Subcutaneous abdominal adipose tissue (tissue), 5 donors: ENCODE measurements at regions not wholly inside any gene's neighbourhood (a gene's known extent, or its start where the extent isn't known, plus 50 kb on each side); places are given as distances from the start of the nearest gene placed in this dataset.
"Not testable (repeated sequence)": the region's sequence is repeated elsewhere in the genome, so short reads cannot be mapped to it uniquely, and the experiment has no call there.

ENCODE experiments used
- H3K27ac ChIP-seq: one replicate; pipeline ENCODE4 v1.7.0; 2013; ENCODE audit warnings: low read depth, mild to moderate bottlenecking, inconsistent platforms, low read length, moderate library complexity
- H3K27me3 ChIP-seq, 5 donors: one replicate each; pipeline ENCODE4 v1.7.0; 2013; ENCODE audit warnings: low read length in 5 of 5, inconsistent platforms in 1 of 5; ENCODE audit not compliant: control insufficient read depth in 5 of 5, insufficient read depth in 4 of 5
- H3K36me3 ChIP-seq, 5 donors: one replicate each; pipeline ENCODE4 v1.7.0; 2013; ENCODE audit warnings: low read length in 5 of 5; ENCODE audit not compliant: control insufficient read depth in 5 of 5, insufficient read depth in 5 of 5
- H3K4me1 ChIP-seq, 5 donors: one replicate each; pipeline ENCODE4 v1.7.0; 2013; ENCODE audit warnings: low read length in 5 of 5, mild to moderate bottlenecking in 3 of 5, moderate library complexity in 1 of 5; ENCODE audit not compliant: control insufficient read depth in 5 of 5, insufficient read depth in 5 of 5
- H3K4me3 ChIP-seq, 5 donors: one replicate each; pipeline ENCODE4 v1.7.0; 2013; ENCODE audit warnings: low read length in 5 of 5, low read depth in 1 of 5
- H3K9ac ChIP-seq, 5 donors: one replicate each; pipeline ENCODE4 v1.7.0; 2013; ENCODE audit warnings: low read length in 5 of 5, mild to moderate bottlenecking in 4 of 5, moderate library complexity in 3 of 5
- H3K9me3 ChIP-seq, 5 donors: one replicate each; pipeline ENCODE4 v1.7.0; 2013; ENCODE audit warnings: low read length in 5 of 5; ENCODE audit not compliant: control insufficient read depth in 5 of 5
- donor health status: healthy.
- donor health status: healthy.
- donor health status: healthy.
- donor health status: healthy.
- donor health status: healthy.

- Histone ChIP-seq H3K4me3 (no peak overlapping the region), H3K36me3 (no peaks in the 10 kb centered on the region), H3K4me1 (peaks cover 0 to 8% (median 0%) of the 10 kb centered on the region in 5 donors), H3K9ac (no peak overlapping the region), H3K27ac (no peak overlapping the region), H3K27me3 (no peaks in the 10 kb centered on the region), H3K9me3 (no peaks in the 10 kb centered on the region)
Measured at GRCh38 chr3:101143012-101143411, 149.8 kb upstream of the ABI3BP start.

DNA sequence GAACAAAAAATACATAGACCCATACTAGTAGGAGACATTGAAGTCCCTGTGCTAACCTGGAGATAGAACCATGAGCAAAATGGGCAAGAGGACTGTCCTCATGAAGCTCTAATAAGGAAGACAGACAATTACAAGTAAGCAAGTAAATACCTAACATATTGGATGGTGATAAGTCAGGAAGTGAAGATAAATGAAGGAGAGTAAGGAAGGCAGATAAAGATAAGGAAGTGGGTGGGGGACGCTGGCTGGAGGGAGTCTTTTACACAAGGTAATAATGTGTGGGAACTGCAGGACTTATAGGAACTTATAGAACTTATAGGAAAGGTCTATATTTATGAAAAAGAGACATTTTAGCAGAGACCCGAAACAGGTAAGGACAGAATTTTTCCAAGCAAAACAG lies 148.9 kb upstream of the ABI3BP start:
- Histone ChIP-seq H3K27ac (no peak overlapping the region), H3K36me3 (no peaks in the 10 kb centered on the region), H3K4me1 (peaks cover 0 to 8% (median 0%) of the 10 kb centered on the region in 5 donors), H3K9ac (no peak overlapping the region), H3K4me3 (no peak overlapping the region), H3K27me3 (no peaks in the 10 kb centered on the region), H3K9me3 (no peaks in the 10 kb centered on the region)

DNA sequence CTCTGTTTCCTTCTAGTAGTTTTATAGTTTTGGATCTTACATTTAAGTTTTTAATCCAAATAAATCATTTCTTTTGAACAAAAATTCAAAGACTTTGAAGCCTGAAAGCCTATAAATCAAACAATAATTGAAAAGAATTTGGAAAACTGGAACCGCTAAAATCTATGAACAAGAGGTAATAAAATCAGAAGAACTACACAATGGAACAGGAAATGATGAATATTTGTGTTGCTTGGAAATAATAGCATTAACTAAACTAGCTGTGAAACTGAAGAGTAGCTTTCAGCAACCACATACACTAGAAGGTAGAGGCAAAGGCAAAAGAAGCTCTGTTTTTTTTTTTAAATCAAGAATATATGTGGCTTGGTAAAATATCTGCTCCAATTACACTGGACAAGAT lies 147.9 kb upstream of the ABI3BP start:
- no peak overlapping the region for H3K4me3 ChIP-seq
- no peaks in the 10 kb centered on the region for H3K27me3 ChIP-seq
- no peak overlapping the region for H3K9ac ChIP-seq
- no peaks in the 10 kb centered on the region for H3K9me3 ChIP-seq
- no peaks in the 10 kb centered on the region for H3K36me3 ChIP-seq
- H3K4me1 ChIP-seq = peaks cover 0 to 8% (median 0%) of the 10 kb centered on the region in 5 donors
- H3K27ac ChIP-seq = no peak overlapping the region

DNA sequence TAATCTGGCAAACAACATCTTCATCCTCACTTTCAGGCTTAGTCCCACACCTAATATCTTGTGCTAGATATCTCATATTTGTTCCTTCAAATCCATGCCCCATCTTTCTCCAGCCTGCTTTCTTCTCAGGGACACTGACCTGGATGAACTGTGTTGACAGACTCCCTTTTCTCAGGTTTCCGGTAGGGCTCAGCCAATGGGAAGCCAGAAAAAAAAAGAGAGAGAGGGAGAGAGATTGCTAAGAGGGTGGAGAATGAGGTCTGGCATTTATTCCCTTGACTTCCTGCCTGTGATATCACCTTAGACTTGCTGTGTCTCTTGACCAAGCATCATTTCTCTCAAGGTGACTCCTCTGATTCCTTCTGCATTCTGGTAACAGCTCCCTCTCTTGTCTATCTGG lies 145.6 kb upstream of the ABI3BP start:
- Histone ChIP-seq H3K4me3 (no peak overlapping the region), H3K9ac (no peak overlapping the region), H3K27me3 (no peaks in the 10 kb centered on the region), H3K9me3 (no peaks in the 10 kb centered on the region), H3K27ac (no peak overlapping the region), H3K36me3 (no peaks in the 10 kb centered on the region), H3K4me1 (peaks cover 0 to 8% (median 0%) of the 10 kb centered on the region in 5 donors)

DNA sequence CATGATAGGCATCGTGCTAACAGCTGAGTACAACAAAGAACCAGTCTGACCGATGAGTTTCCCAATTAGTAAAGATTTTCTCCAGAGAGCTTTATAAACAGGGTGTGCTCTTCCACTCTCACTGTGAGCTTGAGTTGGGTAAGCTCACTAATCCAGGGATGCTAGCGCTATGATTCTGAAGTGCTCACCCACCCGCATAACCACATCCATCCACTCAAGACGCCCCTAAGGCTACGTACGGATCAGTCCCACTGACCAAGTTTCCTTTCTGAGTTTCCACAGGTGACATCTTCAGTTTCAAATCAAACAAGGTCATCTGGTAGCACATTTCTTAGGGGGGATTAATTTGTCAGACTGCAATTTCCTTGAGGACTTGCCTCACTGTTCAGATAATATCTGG lies 141.1 kb upstream of the ABI3BP start:
- no peaks in the 10 kb centered on the region for H3K36me3 ChIP-seq
- no peak overlapping the region for H3K9ac ChIP-seq
- no peak overlapping the region for H3K4me3 ChIP-seq
- no peaks in the 10 kb centered on the region for H3K27me3 ChIP-seq
- no peak overlapping the region for H3K27ac ChIP-seq
- peaks cover 0 to 2% (median 0%) of the 10 kb centered on the region in 5 donors for H3K9me3 ChIP-seq
- H3K4me1 ChIP-seq = no peaks in the 10 kb centered on the region

DNA sequence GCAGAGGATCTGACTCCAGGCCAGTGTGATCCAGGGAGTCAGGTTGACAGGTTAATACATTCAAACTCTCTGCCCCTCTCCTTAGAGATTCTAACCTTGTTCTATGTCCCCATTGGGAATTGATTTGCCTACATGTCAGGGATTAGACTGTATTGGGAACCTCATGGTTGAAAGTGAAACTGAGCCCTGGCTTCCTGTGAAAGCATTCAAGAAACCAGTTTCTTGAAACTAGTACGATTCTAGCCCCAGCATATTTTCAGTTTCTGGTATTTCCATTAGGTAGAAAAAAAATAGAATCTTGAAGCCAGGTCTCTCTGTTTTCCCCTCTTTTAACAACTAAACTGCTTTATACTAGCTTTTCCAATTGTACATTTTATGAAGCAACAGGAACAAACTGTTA lies 140.4 kb upstream of the ABI3BP start:
- H3K4me1 ChIP-seq = no peaks in the 10 kb centered on the region
- peaks cover 0 to 2% (median 0%) of the 10 kb centered on the region in 5 donors for H3K9me3 ChIP-seq
- no peaks in the 10 kb centered on the region for H3K27me3 ChIP-seq
- no peak overlapping the region for H3K9ac ChIP-seq
- no peaks in the 10 kb centered on the region for H3K36me3 ChIP-seq
- no peak overlapping the region for H3K4me3 ChIP-seq
- H3K27ac ChIP-seq = no peak overlapping the region

DNA sequence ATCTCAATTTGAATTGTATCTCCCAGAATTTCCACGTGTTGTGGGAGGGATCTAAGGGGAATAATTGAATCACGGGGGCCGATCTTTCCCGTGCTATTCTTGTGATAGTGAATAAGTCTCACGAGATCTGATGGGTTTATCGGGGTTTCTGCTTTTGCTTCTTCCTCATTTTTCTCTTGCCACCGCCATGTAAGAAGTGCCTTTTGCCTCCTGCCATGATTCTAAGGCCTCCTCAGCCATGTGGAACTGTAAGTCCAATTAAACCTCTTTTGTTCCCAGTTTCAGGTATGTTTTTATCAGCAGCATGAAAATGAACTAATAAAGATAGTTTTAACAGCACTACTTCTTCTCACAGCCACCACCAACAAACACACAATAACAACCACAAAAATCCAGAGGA lies 140.0 kb upstream of the ABI3BP start:
- H3K4me3 ChIP-seq, H3K4me1 ChIP-seq, H3K27me3 ChIP-seq, H3K9me3 ChIP-seq, H3K9ac ChIP-seq, H3K27ac ChIP-seq, H3K36me3 ChIP-seq: not testable (repeated sequence)

DNA sequence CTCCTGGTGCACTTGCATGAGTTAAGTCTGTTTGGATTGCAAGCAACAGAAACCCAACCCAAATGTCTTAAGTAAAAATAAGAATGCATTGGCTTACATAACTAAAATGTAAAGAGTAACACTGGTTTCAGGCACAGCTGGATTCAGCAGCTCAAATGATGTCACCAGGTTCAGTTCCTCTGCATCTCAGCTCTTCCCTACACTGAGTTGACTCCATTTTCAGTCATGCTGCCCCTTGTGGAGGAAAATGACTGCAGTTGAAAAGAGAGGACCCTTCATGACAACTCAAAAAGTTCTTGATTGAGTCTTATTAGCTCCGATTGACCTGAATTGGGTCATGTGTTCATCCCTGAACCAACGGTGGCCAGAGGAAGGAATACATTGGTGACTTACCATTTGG lies 138.5 kb upstream of the ABI3BP start:
- H3K36me3 ChIP-seq = no peaks in the 10 kb centered on the region
- H3K27me3 ChIP-seq = no peaks in the 10 kb centered on the region
- no peak overlapping the region for H3K9ac ChIP-seq
- H3K4me3 ChIP-seq = no peak overlapping the region
- peaks cover 0 to 2% (median 0%) of the 10 kb centered on the region in 5 donors for H3K9me3 ChIP-seq
- no peaks in the 10 kb centered on the region for H3K4me1 ChIP-seq
- no peak overlapping the region for H3K27ac ChIP-seq

DNA sequence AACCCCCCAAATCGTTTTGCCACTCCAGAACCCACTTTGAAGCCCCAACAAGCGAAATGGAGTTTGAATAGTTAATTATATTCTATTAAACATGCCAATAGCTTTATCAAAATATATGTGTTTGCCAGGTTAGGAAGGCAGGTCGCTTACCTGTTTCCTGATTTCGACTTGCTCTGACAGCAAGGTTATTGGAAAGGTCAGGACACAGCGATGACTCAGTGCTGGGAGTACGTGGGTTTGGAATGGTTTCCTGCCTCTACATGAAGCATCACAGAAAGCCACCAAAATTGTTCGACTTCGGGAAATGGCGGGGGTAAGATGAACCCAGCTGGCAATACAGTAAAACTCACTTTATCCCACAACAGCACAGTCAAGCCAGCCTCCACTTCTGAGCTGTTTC lies 135.6 kb upstream of the ABI3BP start:
- Histone ChIP-seq H3K9ac (no peak overlapping the region), H3K36me3 (no peaks in the 10 kb centered on the region), H3K4me3 (no peak overlapping the region), H3K27me3 (no peaks in the 10 kb centered on the region), H3K4me1 (no peaks in the 10 kb centered on the region), H3K27ac (no peak overlapping the region), H3K9me3 (peaks cover 0 to 2% (median 0%) of the 10 kb centered on the region in 5 donors)

DNA sequence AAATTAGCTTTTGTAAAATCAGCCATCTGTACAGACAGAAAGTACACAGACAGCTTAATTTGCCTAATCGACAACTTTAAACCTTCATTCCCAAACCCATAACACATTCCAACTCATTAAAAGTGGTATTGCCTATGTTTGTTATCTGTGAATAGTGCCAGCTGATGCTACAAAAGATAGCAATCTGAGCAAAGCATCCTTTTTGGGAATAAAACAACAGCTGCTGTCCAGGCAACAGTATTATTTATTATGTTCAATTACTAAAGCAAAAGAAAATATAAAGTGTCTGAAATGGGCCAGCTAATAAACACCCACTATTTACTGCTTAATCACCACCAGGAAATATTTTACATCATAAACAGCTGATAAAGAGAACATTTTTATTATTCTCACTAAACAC lies 134.8 kb upstream of the ABI3BP start:
- Histone ChIP-seq H3K36me3 (no peaks in the 10 kb centered on the region), H3K9me3 (peaks cover 0 to 1% (median 0%) of the 10 kb centered on the region in 5 donors), H3K4me3 (no peak overlapping the region), H3K27me3 (no peaks in the 10 kb centered on the region), H3K4me1 (no peaks in the 10 kb centered on the region), H3K9ac (no peak overlapping the region), H3K27ac (no peak overlapping the region)

DNA sequence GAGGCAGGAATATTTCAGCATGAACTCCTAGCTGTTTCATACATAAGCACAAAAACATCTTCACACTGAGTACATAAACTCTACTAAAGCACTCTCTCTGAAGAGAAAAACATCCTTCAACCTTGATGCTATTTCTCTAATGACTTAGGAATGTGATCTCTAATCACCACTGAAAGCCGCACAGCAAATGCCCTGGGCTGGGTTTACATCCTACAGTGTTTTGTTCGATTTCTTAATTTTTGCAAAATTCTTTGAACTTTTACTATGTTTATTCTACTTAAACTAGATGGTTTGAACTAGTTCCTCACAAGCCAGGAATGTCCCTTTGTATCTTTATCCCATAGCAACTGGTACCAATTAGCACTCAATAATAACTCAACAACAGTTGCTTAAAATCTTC lies 130.9 kb upstream of the ABI3BP start:
- H3K4me3 ChIP-seq = no peak overlapping the region
- peaks cover 0 to 4% (median 0%) of the 10 kb centered on the region in 5 donors for H3K9me3 ChIP-seq
- no peak overlapping the region for H3K27ac ChIP-seq
- no peak overlapping the region for H3K9ac ChIP-seq
- no peaks in the 10 kb centered on the region for H3K4me1 ChIP-seq
- H3K27me3 ChIP-seq = no peaks in the 10 kb centered on the region
- no peaks in the 10 kb centered on the region for H3K36me3 ChIP-seq
